ENCODE measurements at regions not wholly inside any gene's neighbourhood (a gene's known extent, or its start where the extent isn't known, plus 50 kb on each side); places are given as distances from the start of the nearest gene placed in this dataset.

DNA sequence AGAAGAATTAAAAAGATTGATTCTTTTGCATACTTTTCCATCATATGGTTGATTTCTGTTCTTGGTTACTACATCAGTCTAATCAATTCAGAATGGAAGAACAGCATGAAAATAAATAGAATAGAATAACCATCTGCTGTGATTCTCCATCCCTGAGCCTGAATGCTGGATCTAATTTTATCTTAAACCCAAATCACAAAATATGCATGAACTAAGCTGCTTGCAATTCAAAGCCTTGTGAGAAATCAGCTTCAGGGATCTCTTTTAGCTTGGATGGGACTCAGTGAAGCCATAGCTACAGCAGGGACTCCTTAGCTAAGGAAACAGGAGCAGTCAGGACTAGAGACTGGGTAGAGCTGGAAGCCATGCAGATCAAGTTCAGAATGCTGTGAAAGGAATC lies 74.1 kb downstream of the TPBG start:
- TF ChIP-seq, protein P1, sequence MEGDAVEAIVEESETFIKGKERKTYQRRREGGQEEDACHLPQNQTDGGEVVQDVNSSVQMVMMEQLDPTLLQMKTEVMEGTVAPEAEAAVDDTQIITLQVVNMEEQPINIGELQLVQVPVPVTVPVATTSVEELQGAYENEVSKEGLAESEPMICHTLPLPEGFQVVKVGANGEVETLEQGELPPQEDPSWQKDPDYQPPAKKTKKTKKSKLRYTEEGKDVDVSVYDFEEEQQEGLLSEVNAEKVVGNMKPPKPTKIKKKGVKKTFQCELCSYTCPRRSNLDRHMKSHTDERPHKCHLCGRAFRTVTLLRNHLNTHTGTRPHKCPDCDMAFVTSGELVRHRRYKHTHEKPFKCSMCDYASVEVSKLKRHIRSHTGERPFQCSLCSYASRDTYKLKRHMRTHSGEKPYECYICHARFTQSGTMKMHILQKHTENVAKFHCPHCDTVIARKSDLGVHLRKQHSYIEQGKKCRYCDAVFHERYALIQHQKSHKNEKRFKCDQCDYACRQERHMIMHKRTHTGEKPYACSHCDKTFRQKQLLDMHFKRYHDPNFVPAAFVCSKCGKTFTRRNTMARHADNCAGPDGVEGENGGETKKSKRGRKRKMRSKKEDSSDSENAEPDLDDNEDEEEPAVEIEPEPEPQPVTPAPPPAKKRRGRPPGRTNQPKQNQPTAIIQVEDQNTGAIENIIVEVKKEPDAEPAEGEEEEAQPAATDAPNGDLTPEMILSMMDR (IDR thresholded peaks at IDR 0.05) = no peak
- TF ChIP-seq POLR2A (IDR thresholded peaks at IDR 0.05) = no peak

All from esophagus squamous epithelium (tissue), 4 donors.